PC-3 (cell line): ENCODE measurements at regions not wholly inside any gene's neighbourhood (a gene's known extent, or its start where the extent isn't known, plus 50 kb on each side); places are given as distances from the start of the nearest gene placed in this dataset.

ENCODE experiments used
- ATAC-seq: fragments of 200-7000 bp; cut with Tn5 transposase; 2 replicates; pipeline ENCODE4 v1.9.1; 2020; ENCODE audit warnings: mild to moderate bottlenecking, moderate library complexity
- BruUV-seq: library from RNA; stranded (reverse); fragments of 400-500 nt; replicated peaks from 2 replicates; lab custom pipeline; 2021; lab: Mats Ljungman, UMichigan
- CTCF ChIA-PET: fragments of 300-600 bp; sonication (Branson Sonifier 250); formaldehyde crosslinking; loops from one replicate; lab custom pipeline; 2022; ENCODE audit warnings: antibody characterized with exemption; lab: Charles Lee
- POLR2A ChIA-PET: fragments of 300-600 bp; sonication (Branson Sonifier 250); formaldehyde crosslinking; loops from one replicate; lab custom pipeline; 2022; ENCODE audit warnings: antibody characterized with exemption; ENCODE audit not compliant: unreplicated experiment; lab: Charles Lee
- DNase-seq: peaks from one replicate; pipeline ENCODE4 v3.0.0-alpha.2; 2015
- H2AFZ ChIP-seq: fragments of 300-600 bp; sonication (generic); 2 replicates; pipeline ENCODE4 v1.6.0; 2016; ENCODE audit warnings: antibody characterized with exemption, low read length
- H3F3A ChIP-seq: fragments of 300-600 bp; sonication (generic); one replicate; pipeline ENCODE4 v1.6.0; 2017; ENCODE audit warnings: antibody characterized with exemption, low read length, control low read depth, mild to moderate bottlenecking; ENCODE audit not compliant: unreplicated experiment
- H3K27ac ChIP-seq: fragments of 300-600 bp; sonication (generic); 2 replicates; pipeline ENCODE4 v1.5.1; 2016; ENCODE audit warnings: mild to moderate bottlenecking, low read length
- H3K27me3 ChIP-seq: fragments of 300-600 bp; sonication (generic); 2 replicates; pipeline ENCODE4 v1.6.1; 2016; ENCODE audit warnings: low read length, mixed read lengths
- H3K36me3 ChIP-seq: fragments of 300-600 bp; sonication (generic); 2 replicates; pipeline ENCODE4 v1.6.1; 2016; ENCODE audit warnings: low read depth, mixed run types, low read length, mixed read lengths
- H3K4me1 ChIP-seq: fragments of 300-600 bp; sonication (generic); 2 replicates; pipeline ENCODE4 v1.5.1; 2016; ENCODE audit warnings: low read length; ENCODE audit not compliant: insufficient read depth
- H3K4me2 ChIP-seq: fragments of 300-600 bp; sonication (generic); 2 replicates; pipeline ENCODE4 v1.6.0; 2016; ENCODE audit warnings: low read length
- H3K4me3 ChIP-seq: fragments of 300-600 bp; sonication (generic); 2 replicates; pipeline ENCODE4 v1.5.1; 2016; ENCODE audit warnings: mild to moderate bottlenecking, low read length, mixed read lengths
- H3K79me2 ChIP-seq: fragments of 300-600 bp; sonication (generic); 2 replicates; pipeline ENCODE4 v1.6.1; 2017; ENCODE audit warnings: low read length, mixed read lengths
- H3K9ac ChIP-seq: fragments of 300-600 bp; sonication (generic); 2 replicates; pipeline ENCODE4 v1.6.0; 2016; ENCODE audit warnings: mild to moderate bottlenecking, low read length
- H3K9me2 ChIP-seq: fragments of 300-600 bp; sonication (generic); replicated peaks from 2 replicates; pipeline ENCODE4 v1.6.1; 2016; ENCODE audit warnings: mixed run types, low read length, mixed read lengths
- H3K9me3 ChIP-seq: fragments of 300-600 bp; sonication (generic); 2 replicates; pipeline ENCODE4 v1.6.1; 2016; ENCODE audit warnings: low read length, mixed read lengths
- H4K20me1 ChIP-seq: fragments of 300-600 bp; sonication (generic); 2 replicates; pipeline ENCODE4 v1.6.1; 2016; ENCODE audit warnings: low read length, mixed read lengths
- EZH2 ChIP-seq: fragments of 300-600 bp; sonication (generic); IDR thresholded peaks from one replicate; pipeline ENCODE4 v1.6.1; 2017; ENCODE audit warnings: antibody characterized with exemption, mild to moderate bottlenecking, low read length; ENCODE audit not compliant: unreplicated experiment
- EZH2phosphoT487 ChIP-seq: fragments of 300-600 bp; sonication (generic); IDR thresholded peaks from 2 replicates; pipeline ENCODE4 v1.6.1; 2018; ENCODE audit warnings: mild to moderate bottlenecking, antibody characterized with exemption, low read length, borderline replicate concordance
- intact Hi-C: fragments of 100-400 bp; cut with micrococcal nuclease; formaldehyde crosslinking; loops from 2 replicates; pipeline ENCODE4 v1.9.0; 2023
- TF ChIP-seq, protein P1 (sequence below): fragments of 300-600 bp; sonication (generic); conservative IDR thresholded peaks from 2 replicates; pipeline ENCODE4 v1.5.1; 2017; ENCODE audit warnings: antibody characterized with exemption, low read depth, mild to moderate bottlenecking, low read length

DNA sequence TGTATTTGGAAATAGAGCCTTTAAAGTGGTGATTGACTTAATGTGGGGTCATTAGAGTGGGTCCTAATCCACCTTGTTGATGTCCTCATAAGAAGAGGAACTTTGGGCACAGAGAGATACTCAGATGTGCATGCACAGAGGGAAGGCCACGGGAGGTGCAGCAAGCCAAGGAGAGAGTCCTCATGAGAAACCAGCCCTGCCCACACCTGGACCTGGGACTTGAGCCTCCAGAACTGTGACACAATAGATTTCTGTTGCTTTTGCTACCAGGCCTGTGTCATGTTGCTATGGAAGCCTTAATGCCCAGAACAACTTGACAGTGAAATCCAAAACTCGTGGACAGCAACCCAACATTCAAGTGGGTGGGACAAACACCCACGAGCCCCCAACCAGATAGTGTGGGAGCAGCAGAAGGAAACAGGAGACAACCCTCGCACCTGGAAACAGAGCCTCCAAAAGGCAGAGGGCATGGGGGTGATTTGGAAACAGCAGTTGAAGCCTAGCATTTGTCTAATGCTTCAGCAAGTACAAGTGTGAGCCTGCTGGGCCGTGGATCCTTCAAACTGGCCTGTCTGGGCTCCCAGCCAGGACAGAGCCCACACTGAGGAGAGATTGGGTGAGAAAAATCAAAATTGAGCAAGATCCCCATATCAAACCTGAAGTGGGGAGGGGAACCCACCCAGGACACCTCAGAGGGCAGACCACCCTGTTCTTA is 201.0 kb upstream of the CST7 start:
- H3K36me3 ChIP-seq = no peaks in the 10 kb centered on the region
- no peak overlapping the region for H2AFZ ChIP-seq
- H3K9me3 ChIP-seq = no peaks in the 10 kb centered on the region
- no peaks in the 10 kb centered on the region for H3K79me2 ChIP-seq
- ChIA-PET POLR2A (no interaction called here), CTCF (no interaction called here)
- no peak for TF ChIP-seq EZH2
- TF ChIP-seq, protein P1, sequence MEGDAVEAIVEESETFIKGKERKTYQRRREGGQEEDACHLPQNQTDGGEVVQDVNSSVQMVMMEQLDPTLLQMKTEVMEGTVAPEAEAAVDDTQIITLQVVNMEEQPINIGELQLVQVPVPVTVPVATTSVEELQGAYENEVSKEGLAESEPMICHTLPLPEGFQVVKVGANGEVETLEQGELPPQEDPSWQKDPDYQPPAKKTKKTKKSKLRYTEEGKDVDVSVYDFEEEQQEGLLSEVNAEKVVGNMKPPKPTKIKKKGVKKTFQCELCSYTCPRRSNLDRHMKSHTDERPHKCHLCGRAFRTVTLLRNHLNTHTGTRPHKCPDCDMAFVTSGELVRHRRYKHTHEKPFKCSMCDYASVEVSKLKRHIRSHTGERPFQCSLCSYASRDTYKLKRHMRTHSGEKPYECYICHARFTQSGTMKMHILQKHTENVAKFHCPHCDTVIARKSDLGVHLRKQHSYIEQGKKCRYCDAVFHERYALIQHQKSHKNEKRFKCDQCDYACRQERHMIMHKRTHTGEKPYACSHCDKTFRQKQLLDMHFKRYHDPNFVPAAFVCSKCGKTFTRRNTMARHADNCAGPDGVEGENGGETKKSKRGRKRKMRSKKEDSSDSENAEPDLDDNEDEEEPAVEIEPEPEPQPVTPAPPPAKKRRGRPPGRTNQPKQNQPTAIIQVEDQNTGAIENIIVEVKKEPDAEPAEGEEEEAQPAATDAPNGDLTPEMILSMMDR = no peak
- no peak for TF ChIP-seq EZH2phosphoT487
- H4K20me1 ChIP-seq = no peaks in the 10 kb centered on the region
- no peak overlapping the region for H3K27ac ChIP-seq
- no peak overlapping the region for H3K4me2 ChIP-seq
- H3K9me2 ChIP-seq = no peaks in the 10 kb centered on the region
- no peaks in the 10 kb centered on the region for H3F3A ChIP-seq
- no peak overlapping the region for H3K9ac ChIP-seq
- ATAC-seq (no peak), DNase-seq (no peak)
- intact Hi-C loops = no loop called here
- H3K4me1 ChIP-seq = peaks cover 15% of the 10 kb centered on the region
- no peak overlapping the region for H3K4me3 ChIP-seq
- no peaks in the 10 kb centered on the region; the same call in 1 of the 2 replicates for H3K27me3 ChIP-seq
- no TSS peak for BruUV-seq

DNA sequence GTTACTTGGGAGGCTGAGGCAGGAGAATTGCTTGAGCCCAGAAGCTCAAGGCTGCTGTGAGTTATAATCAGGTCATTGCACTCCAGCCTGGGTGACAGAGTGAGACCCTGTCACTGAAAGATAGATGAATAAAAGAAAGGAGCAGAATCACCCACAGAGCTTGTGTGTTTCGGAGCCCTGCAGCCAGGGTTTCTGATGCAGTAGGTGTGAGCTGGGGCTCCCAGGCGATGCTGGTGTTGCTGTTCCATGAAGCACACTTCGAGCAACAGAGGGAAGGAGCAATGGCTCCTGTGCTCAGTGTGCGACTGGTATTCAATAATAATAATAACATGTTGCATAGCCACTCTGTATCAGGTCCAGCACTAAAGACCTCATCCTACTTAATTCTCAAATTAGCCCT is 197.5 kb upstream of the CST7 start:
- Histone ChIP-seq H3K27ac (no peak overlapping the region), H3K27me3 (peaks cover 23% of the 10 kb centered on the region), H3K4me3 (no peak overlapping the region), H3K9ac (no peak overlapping the region), H3K4me2 (no peak overlapping the region), H4K20me1 (no peaks in the 10 kb centered on the region), H3K9me2 (no peaks in the 10 kb centered on the region), H3K36me3 (no peaks in the 10 kb centered on the region), H3K79me2 (no peaks in the 10 kb centered on the region), H2AFZ (no peak overlapping the region), H3K9me3 (no peaks in the 10 kb centered on the region), H3K4me1 (peaks cover 5% of the 10 kb centered on the region; the same call in 1 of the 2 replicates), H3F3A (no peaks in the 10 kb centered on the region)
- no TSS peak for BruUV-seq
- intact Hi-C loops = no loop called here
- no peak for DNase-seq
- CTCF ChIA-PET = no interaction called here
- POLR2A ChIA-PET = no interaction called here
- ATAC-seq = no peak
- TF ChIP-seq, protein P1 = no peak
- no peak for TF ChIP-seq EZH2phosphoT487
- TF ChIP-seq EZH2 = no peak

DNA sequence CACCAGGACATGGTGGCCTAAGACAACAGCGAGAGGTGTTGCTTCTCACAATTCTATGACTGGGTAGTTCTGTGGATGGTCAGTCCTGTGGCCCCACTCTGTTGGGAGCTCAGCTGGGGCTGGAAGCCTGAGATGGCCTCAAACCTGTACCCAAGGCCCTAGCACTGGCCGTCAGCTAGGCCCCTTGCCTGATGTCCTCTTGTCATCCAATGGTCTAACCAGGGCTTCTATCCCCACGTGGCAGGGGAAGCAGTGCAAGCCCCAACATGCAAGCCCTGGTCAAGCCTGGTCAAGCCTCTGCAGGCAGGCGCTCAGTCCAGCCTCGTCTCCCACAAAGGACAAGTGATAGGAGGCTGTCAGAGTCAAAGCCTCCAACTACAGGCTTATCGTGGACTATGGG is 196.5 kb upstream of the CST7 start:
- no peak overlapping the region for H3K4me3 ChIP-seq
- H3K9me3 ChIP-seq = no peaks in the 10 kb centered on the region
- no TSS peak for BruUV-seq
- H3K4me1 ChIP-seq = no peaks in the 10 kb centered on the region
- no peaks in the 10 kb centered on the region for H3K9me2 ChIP-seq
- peaks cover 33% of the 10 kb centered on the region for H3K27me3 ChIP-seq
- no peaks in the 10 kb centered on the region for H3K79me2 ChIP-seq
- no peaks in the 10 kb centered on the region for H4K20me1 ChIP-seq
- ChIA-PET CTCF (no interaction called here), POLR2A (no interaction called here)
- no peak for DNase-seq
- H3K4me2 ChIP-seq = no peak overlapping the region
- H3F3A ChIP-seq = no peaks in the 10 kb centered on the region
- no peak overlapping the region for H3K9ac ChIP-seq
- no peak for ATAC-seq
- TF ChIP-seq EZH2 (no peak), EZH2phosphoT487 (no peak)
- TF ChIP-seq, protein P1 = no peak
- H3K27ac ChIP-seq = no peak overlapping the region
- intact Hi-C loops = no loop called here
- no peak overlapping the region for H2AFZ ChIP-seq
- no peaks in the 10 kb centered on the region for H3K36me3 ChIP-seq
